Keratinocyte (primary cell): ENCODE measurements at regions not wholly inside any gene's neighbourhood (a gene's known extent, or its start where the extent isn't known, plus 50 kb on each side); places are given as distances from the start of the nearest gene placed in this dataset.

Experiments
- DNase-seq: peaks from one replicate; pipeline ENCODE4 v3.0.0-alpha.2; 2011; ENCODE audit warnings: low read depth, missing footprints, low spot score
- FAIRE-seq: peaks from 2 replicates; lab custom pipeline; 2011; peaks lifted over from hg19 to GRCh38; lab: Jason Lieb, UNC
- H2AFZ ChIP-seq: 2 replicates; pipeline ENCODE4 v1.6.0; 2012; ENCODE audit warnings: low read length, control low read depth, inconsistent platforms; ENCODE audit not compliant: control insufficient read depth
- H3K27ac ChIP-seq: 2 replicates; pipeline ENCODE4 v1.5.1; 2011; ENCODE audit warnings: low read length; ENCODE audit not compliant: control insufficient read depth, insufficient read depth
- H3K27me3 ChIP-seq: 3 replicates; pipeline ENCODE4 v1.6.0; 2011; ENCODE audit warnings: low read length; ENCODE audit not compliant: control insufficient read depth, insufficient read depth; ENCODE audit errors: extremely low read depth
- H3K36me3 ChIP-seq, 2 experiments: 2 replicates in 1 of 2; 3 replicates in 1 of 2; pipeline ENCODE4 v1.5.1; 2011; ENCODE audit warnings: low read length in 2 of 2, mild to moderate bottlenecking in 1 of 2; ENCODE audit not compliant: control insufficient read depth in 2 of 2, insufficient read depth in 2 of 2; ENCODE audit errors: extremely low read depth in 1 of 2
- H3K4me1 ChIP-seq: 3 replicates; pipeline ENCODE4 v1.5.1; 2011; ENCODE audit warnings: low read length; ENCODE audit not compliant: control insufficient read depth, insufficient read depth; ENCODE audit errors: extremely low read depth
- H3K4me2 ChIP-seq: 3 replicates; pipeline ENCODE4 v1.6.0; 2011; ENCODE audit warnings: low read depth, low read length; ENCODE audit not compliant: control insufficient read depth, insufficient read depth; ENCODE audit errors: extremely low read depth
- H3K4me3 ChIP-seq, 3 experiments: fragments of 200-600 bp in 1 of 3; sonication (generic) in 1 of 3; 2 replicates in 2 of 3; 3 replicates in 1 of 3; pipeline ENCODE4 v1.5.1; 2011 to 2016; ENCODE audit warnings: low read length in 3 of 3, mild to moderate bottlenecking in 3 of 3, control low read depth in 2 of 3, inconsistent platforms in 1 of 3, low read depth in 1 of 3, mixed read lengths in 1 of 3, mixed run types in 1 of 3, moderate library complexity in 1 of 3; ENCODE audit not compliant: control insufficient read depth in 2 of 3, insufficient read depth in 2 of 3; ENCODE audit errors: extremely low read depth in 1 of 3
- H3K79me2 ChIP-seq: 2 replicates; pipeline ENCODE4 v1.6.0; 2012; ENCODE audit warnings: low read length; ENCODE audit not compliant: control insufficient read depth, insufficient read depth
- H3K9ac ChIP-seq: 3 replicates; pipeline ENCODE4 v1.6.0; 2011; ENCODE audit warnings: low read length; ENCODE audit not compliant: control insufficient read depth, insufficient read depth; ENCODE audit errors: extremely low read depth
- H3K9me1 ChIP-seq: 3 replicates; pipeline ENCODE4 v1.6.0; 2011; ENCODE audit warnings: low read length; ENCODE audit not compliant: control insufficient read depth, insufficient read depth; ENCODE audit errors: extremely low read depth
- H3K9me3 ChIP-seq: 2 replicates; pipeline ENCODE4 v1.5.1; 2012; ENCODE audit warnings: low read depth, low read length; ENCODE audit not compliant: control insufficient read depth
- H4K20me1 ChIP-seq: 3 replicates; pipeline ENCODE4 v1.6.0; 2011; ENCODE audit warnings: low read length; ENCODE audit not compliant: control insufficient read depth, insufficient read depth; ENCODE audit errors: extremely low read depth
- EZH2 ChIP-seq: IDR thresholded peaks from one replicate; pipeline ENCODE4 v1.6.1; 2012; ENCODE audit warnings: inconsistent platforms, mild to moderate bottlenecking, low read length, moderate library complexity
- dilution Hi-C: fragments of 300-500 bp; cut with MboI; formaldehyde crosslinking; loops from one replicate; pipeline ENCODE4 v1.7.0; 2020; ENCODE audit warnings: low sequenced_read_pairs; ENCODE audit not compliant: extremely low pct_ligation_motif_present
- TF ChIP-seq, protein P1 (sequence below), 3 experiments: IDR thresholded peaks in 1 of 3; conservative IDR thresholded peaks in 1 of 3; optimal IDR thresholded peaks in 1 of 3; 2 replicates in 2 of 3; 3 replicates in 1 of 3; pipeline versions ENCODE3 to v1.5.1; 2011; ENCODE audit warnings: low read length in 3 of 3, mild to moderate bottlenecking in 3 of 3, moderate library complexity in 2 of 3, control low read depth in 1 of 3, inconsistent platforms in 1 of 3; ENCODE audit not compliant: insufficient read depth in 2 of 3; ENCODE audit errors: extremely low read depth in 1 of 3

DNA sequence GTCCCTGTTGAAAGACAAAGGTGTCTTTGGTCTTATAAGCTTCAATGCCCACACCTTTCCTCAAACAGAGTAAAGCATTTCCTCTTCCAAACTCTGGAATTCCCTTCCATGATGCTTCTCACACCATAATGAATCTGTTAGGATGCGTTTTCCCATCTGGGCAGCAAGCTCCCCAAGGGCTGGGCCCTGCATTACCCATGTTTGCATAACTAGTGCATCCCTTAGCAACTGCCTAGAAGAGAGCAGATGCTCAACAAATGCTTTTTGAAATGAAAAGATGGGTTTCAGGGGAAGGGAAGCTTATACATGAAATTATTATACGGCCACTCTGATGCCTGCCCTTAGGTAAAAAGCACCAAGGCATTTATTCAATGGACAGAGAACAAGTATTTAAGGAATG lies 124.5 kb upstream of the CCL2 start:
- Histone ChIP-seq H3K4me1 (no peaks in the 10 kb centered on the region), H3K27me3 (no peaks in the 10 kb centered on the region), H4K20me1 (no peaks in the 10 kb centered on the region), H3K27ac (no peak overlapping the region), H2AFZ (no peak overlapping the region), H3K4me2 (no peak overlapping the region), H3K9me1 (no peaks in the 10 kb centered on the region), H3K79me2 (no peaks in the 10 kb centered on the region), H3K9ac (no peak overlapping the region), H3K4me3 (no peak overlapping the region), H3K36me3 (no peaks in the 10 kb centered on the region), H3K9me3 (no peaks in the 10 kb centered on the region)
- dilution Hi-C loops, result loop anchor here (25.0 kb wide), 2 partner anchors 168 to 343 kb away; no protein-coding TSS in a partner anchor
- TF ChIP-seq EZH2, result no peak
- TF ChIP-seq, protein P1, sequence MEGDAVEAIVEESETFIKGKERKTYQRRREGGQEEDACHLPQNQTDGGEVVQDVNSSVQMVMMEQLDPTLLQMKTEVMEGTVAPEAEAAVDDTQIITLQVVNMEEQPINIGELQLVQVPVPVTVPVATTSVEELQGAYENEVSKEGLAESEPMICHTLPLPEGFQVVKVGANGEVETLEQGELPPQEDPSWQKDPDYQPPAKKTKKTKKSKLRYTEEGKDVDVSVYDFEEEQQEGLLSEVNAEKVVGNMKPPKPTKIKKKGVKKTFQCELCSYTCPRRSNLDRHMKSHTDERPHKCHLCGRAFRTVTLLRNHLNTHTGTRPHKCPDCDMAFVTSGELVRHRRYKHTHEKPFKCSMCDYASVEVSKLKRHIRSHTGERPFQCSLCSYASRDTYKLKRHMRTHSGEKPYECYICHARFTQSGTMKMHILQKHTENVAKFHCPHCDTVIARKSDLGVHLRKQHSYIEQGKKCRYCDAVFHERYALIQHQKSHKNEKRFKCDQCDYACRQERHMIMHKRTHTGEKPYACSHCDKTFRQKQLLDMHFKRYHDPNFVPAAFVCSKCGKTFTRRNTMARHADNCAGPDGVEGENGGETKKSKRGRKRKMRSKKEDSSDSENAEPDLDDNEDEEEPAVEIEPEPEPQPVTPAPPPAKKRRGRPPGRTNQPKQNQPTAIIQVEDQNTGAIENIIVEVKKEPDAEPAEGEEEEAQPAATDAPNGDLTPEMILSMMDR (optimal IDR thresholded peaks at IDR 0.05 in 1 of 3, IDR thresholded peaks at IDR 0.05 in 1 of 3, conservative IDR thresholded peaks at IDR 0.05 in 1 of 3; ENCODE audit: extremely low read depth in 1 of 3, insufficient read depth in 2 of 3, low read length in 3 of 3), result no peak
- FAIRE-seq (no peak), DNase-seq (no peak)

DNA sequence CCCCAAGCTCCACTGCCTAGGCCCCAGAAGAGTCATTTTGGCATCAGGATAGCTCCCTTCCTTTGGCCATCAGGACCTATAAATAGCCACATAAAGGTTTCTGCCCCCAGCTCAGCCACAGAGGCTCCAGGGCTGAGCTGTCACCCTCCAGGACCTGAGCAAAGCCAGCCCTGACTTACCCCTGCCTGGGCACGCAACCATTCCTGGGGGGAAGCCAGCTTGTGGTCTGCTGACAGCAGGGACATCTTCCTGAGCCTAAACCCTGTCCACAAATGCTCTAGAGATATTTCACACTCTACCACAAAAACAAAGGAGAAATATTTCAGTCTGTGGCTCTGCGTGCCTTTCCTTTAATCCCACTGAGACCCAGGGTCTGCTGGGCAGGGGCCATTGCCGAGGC lies 123.7 kb upstream of the CCL2 start:
- H3K4me1 ChIP-seq, result no peaks in the 10 kb centered on the region
- FAIRE-seq, result no peak
- H3K79me2 ChIP-seq, result no peaks in the 10 kb centered on the region
- no peaks in the 10 kb centered on the region for H4K20me1 ChIP-seq
- no peak overlapping the region for H3K9ac ChIP-seq
- no peaks in the 10 kb centered on the region for H3K9me1 ChIP-seq
- H3K36me3 ChIP-seq, result no peaks in the 10 kb centered on the region
- TF ChIP-seq EZH2, result no peak
- TF ChIP-seq, protein P1 (optimal IDR thresholded peaks at IDR 0.05 in 1 of 3, IDR thresholded peaks at IDR 0.05 in 1 of 3, conservative IDR thresholded peaks at IDR 0.05 in 1 of 3; ENCODE audit: extremely low read depth in 1 of 3, insufficient read depth in 2 of 3, low read length in 3 of 3), result no peak
- H3K4me2 ChIP-seq, result no peak overlapping the region
- no peak overlapping the region for H2AFZ ChIP-seq
- H3K27ac ChIP-seq, result no peak overlapping the region
- no peak overlapping the region for H3K4me3 ChIP-seq
- no peaks in the 10 kb centered on the region for H3K9me3 ChIP-seq
- no peaks in the 10 kb centered on the region for H3K27me3 ChIP-seq
- dilution Hi-C loops, result loop anchor here (25.0 kb wide), 2 partner anchors 169 to 344 kb away; no protein-coding TSS in a partner anchor
- DNase-seq, result no peak
